Neural cell (in vitro differentiated cells): ENCODE measurements at regions not wholly inside any gene's neighbourhood (a gene's known extent, or its start where the extent isn't known, plus 50 kb on each side); places are given as distances from the start of the nearest gene placed in this dataset.

Source experiments
- H2AFZ ChIP-seq: fragments of 200-600, 300-800 bp; sonication (generic), shearing (Covaris generic); 2 replicates; pipeline ENCODE4 v1.6.0; 2014; ENCODE audit warnings: low read depth, mild to moderate bottlenecking, antibody characterized with exemption, low read length, moderate library complexity
- H3F3A ChIP-seq: fragments of 200-600 bp; shearing (Covaris generic); 2 replicates; pipeline ENCODE4 v1.6.1; 2016; ENCODE audit warnings: mild to moderate bottlenecking, moderate library complexity, mixed read lengths, antibody characterized with exemption, low read length; ENCODE audit not compliant: insufficient read depth, poor library complexity, severe bottlenecking
- H3K27ac ChIP-seq: fragments of 200-600, 300-800 bp; sonication (generic), shearing (Covaris generic); 2 replicates; pipeline ENCODE4 v1.5.1; 2014; ENCODE audit warnings: mild to moderate bottlenecking, low read length, moderate library complexity
- H3K27me3 ChIP-seq: fragments of 300-800, 200-600 bp; sonication (generic), shearing (Covaris generic); 2 replicates; pipeline ENCODE4 v1.6.0; 2014; ENCODE audit warnings: mild to moderate bottlenecking, low read depth, low read length, moderate library complexity; ENCODE audit not compliant: insufficient read depth
- H3K36me3 ChIP-seq: fragments of 300-800, 200-600 bp; sonication (generic), shearing (Covaris generic); 2 replicates; pipeline ENCODE4 v1.5.1; 2014; ENCODE audit warnings: mild to moderate bottlenecking, antibody characterized with exemption, low read length, moderate library complexity; ENCODE audit not compliant: insufficient read depth
- H3K4me2 ChIP-seq: fragments of 300-800, 200-600 bp; sonication (generic), shearing (Covaris generic); 2 replicates; pipeline ENCODE4 v1.6.0; 2014; ENCODE audit warnings: mild to moderate bottlenecking, low read length
- H3K4me3 ChIP-seq: fragments of 300-800, 200-600 bp; sonication (generic), shearing (Covaris generic); 2 replicates; pipeline ENCODE4 v1.5.1; 2014; ENCODE audit warnings: mild to moderate bottlenecking, low read length, moderate library complexity
- H3K79me2 ChIP-seq: fragments of 200-600 bp; shearing (Covaris generic); replicated peaks from 2 replicates; pipeline ENCODE4 v1.6.0; 2014; ENCODE audit warnings: mild to moderate bottlenecking, low read length, moderate library complexity; ENCODE audit not compliant: insufficient read depth
- H3K9ac ChIP-seq: fragments of 300-800, 200-600 bp; sonication (generic), shearing (Covaris generic); 2 replicates; pipeline ENCODE4 v1.6.1; 2016; ENCODE audit warnings: mild to moderate bottlenecking, low read length, mixed read lengths
- H3K9me2 ChIP-seq: fragments of 200-600 bp; shearing (Covaris generic); 2 replicates; pipeline ENCODE4 v1.6.1; 2016; ENCODE audit warnings: mild to moderate bottlenecking, low read length, mixed read lengths; ENCODE audit not compliant: insufficient read depth
- H3K9me3 ChIP-seq: fragments of 200-600, 300-800 bp; sonication (generic), shearing (Covaris generic); 2 replicates; pipeline ENCODE4 v1.6.1; 2016; ENCODE audit warnings: mild to moderate bottlenecking, mixed run types, low read length, moderate library complexity, mixed read lengths
- H4K20me1 ChIP-seq: fragments of 200-600 bp; shearing (Covaris generic); 2 replicates; pipeline ENCODE4 v1.6.1; 2016; ENCODE audit warnings: mild to moderate bottlenecking, mixed run types; ENCODE audit not compliant: insufficient read depth
- CTCF ChIP-seq: fragments of 450-650 bp; IDR thresholded peaks from 2 replicates; pipeline ENCODE4 v1.5.1; 2014; ENCODE audit warnings: antibody characterized with exemption, mild to moderate bottlenecking, moderate library complexity; ENCODE audit not compliant: poor library complexity, severe bottlenecking
- EP300 ChIP-seq: fragments of 450-650 bp; conservative IDR thresholded peaks from 2 replicates; pipeline ENCODE4 v1.6.1; 2014; ENCODE audit warnings: antibody characterized with exemption, mild to moderate bottlenecking, moderate library complexity; ENCODE audit not compliant: poor library complexity, severe bottlenecking
- EZH2 ChIP-seq: fragments of 200-600, 300-800 bp; shearing (Covaris generic), sonication (generic); IDR thresholded peaks from 2 replicates; pipeline ENCODE4 v1.6.1; 2014; ENCODE audit warnings: antibody characterized with exemption, low read length, borderline replicate concordance, mild to moderate bottlenecking; ENCODE audit not compliant: insufficient read depth, poor library complexity, severe bottlenecking
- MXI1 ChIP-seq: fragments of 450-650 bp; conservative IDR thresholded peaks from 2 replicates; pipeline ENCODE4 v1.6.1; 2014; ENCODE audit warnings: antibody characterized with exemption, mild to moderate bottlenecking; ENCODE audit not compliant: poor library complexity, severe bottlenecking
- POLR2AphosphoS5 ChIP-seq: IDR thresholded peaks from 2 replicates; pipeline ENCODE4 v1.6.1; 2012
- RAD21 ChIP-seq: fragments of 450-650 bp; conservative IDR thresholded peaks from 2 replicates; pipeline ENCODE4 v1.6.1; 2014; ENCODE audit warnings: antibody characterized with exemption, mild to moderate bottlenecking, moderate library complexity
- REST ChIP-seq: IDR thresholded peaks from 2 replicates; pipeline ENCODE4 v1.6.1; 2012; ENCODE audit warnings: borderline replicate concordance
- SMC3 ChIP-seq: fragments of 450-650 bp; conservative IDR thresholded peaks from 2 replicates; pipeline ENCODE4 v1.6.1; 2014; ENCODE audit warnings: antibody characterized with exemption, mild to moderate bottlenecking, moderate library complexity; ENCODE audit not compliant: poor library complexity
- TAF1 ChIP-seq: IDR thresholded peaks from 2 replicates; pipeline ENCODE4 v1.6.1; 2012; ENCODE audit warnings: low read depth

- Histone ChIP-seq H3K36me3 (no peaks in the 10 kb centered on the region), H3K79me2 (no peaks in the 10 kb centered on the region), H3K27me3 (no peaks in the 10 kb centered on the region), H3K9ac (no peak overlapping the region), H3K4me3 (no peak overlapping the region), H4K20me1 (no peaks in the 10 kb centered on the region), H3K4me2 (no peak overlapping the region), H3F3A (no peaks in the 10 kb centered on the region), H3K27ac (no peak overlapping the region), H3K9me2 (no peaks in the 10 kb centered on the region), H3K9me3 (no peaks in the 10 kb centered on the region), H2AFZ (no peak overlapping the region)
- no peak for TF ChIP-seq EZH2
These were observed 69.5 kb downstream of the SEC61G start for GRCh38 chr7:54689394-54690049.

- no peaks in the 10 kb centered on the region for H3K36me3 ChIP-seq
- H3F3A ChIP-seq: no peaks in the 10 kb centered on the region
- H3K4me3 ChIP-seq: no peak overlapping the region
- no peak overlapping the region for H3K9ac ChIP-seq
- H3K9me2 ChIP-seq: no peaks in the 10 kb centered on the region
- no peaks in the 10 kb centered on the region for H4K20me1 ChIP-seq
- H3K27ac ChIP-seq: no peak overlapping the region
- no peaks in the 10 kb centered on the region for H3K27me3 ChIP-seq
- H2AFZ ChIP-seq: no peak overlapping the region
- TF ChIP-seq MXI1 (no peak), SMC3 (no peak), TAF1 (no peak), REST (no peak), RAD21 (no peak), EZH2 (no peak), CTCF (no peak), EP300 (no peak), POLR2AphosphoS5 (no peak)
- H3K79me2 ChIP-seq: no peaks in the 10 kb centered on the region
- H3K9me3 ChIP-seq: no peaks in the 10 kb centered on the region
- no peak overlapping the region for H3K4me2 ChIP-seq
These were observed 71.4 kb downstream of the SEC61G start for GRCh38 chr7:54687462-54688212.
